CD4-positive, alpha-beta T cell treated with Interferon alpha-2 for 1 hour (primary cell): ENCODE measurements at regions not wholly inside any gene's neighbourhood (a gene's known extent, or its start where the extent isn't known, plus 50 kb on each side); places are given as distances from the start of the nearest gene placed in this dataset.
"Not testable (repeated sequence)": the region's sequence is repeated elsewhere in the genome, so short reads cannot be mapped to it uniquely, and the experiment has no call there.

Source experiments
- DNase-seq, 2 donors: peaks; one replicate each; pipeline ENCODE4 v3.0.0-alpha.2; 2020 to 2022

GRCh38 chr1:181260994-181261393 is 172.5 kb downstream of the IER5 start:
- no peak for DNase-seq

DNA sequence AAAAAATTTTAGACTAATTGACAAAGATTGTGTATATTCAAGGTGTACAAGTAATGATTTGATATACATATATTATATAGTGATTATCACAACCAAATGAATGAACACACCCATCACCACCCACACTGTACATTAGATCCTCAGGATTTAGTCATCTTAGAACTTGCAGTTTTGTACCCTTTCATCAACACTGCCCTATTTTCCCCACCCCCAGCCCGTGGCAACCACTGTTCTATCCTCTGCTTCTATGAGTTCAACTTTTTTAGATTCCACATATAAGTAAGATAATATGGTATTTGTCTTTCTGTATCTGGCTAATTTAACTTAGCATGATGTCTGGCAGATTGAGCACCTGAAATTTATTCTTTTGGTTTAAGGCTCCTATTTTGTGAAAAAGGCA is 173.6 kb downstream of the IER5 start:
- no peak for DNase-seq

- no peak for DNase-seq
Measured at GRCh38 chr1:181263444-181263843, 174.9 kb downstream of the IER5 start.

DNA sequence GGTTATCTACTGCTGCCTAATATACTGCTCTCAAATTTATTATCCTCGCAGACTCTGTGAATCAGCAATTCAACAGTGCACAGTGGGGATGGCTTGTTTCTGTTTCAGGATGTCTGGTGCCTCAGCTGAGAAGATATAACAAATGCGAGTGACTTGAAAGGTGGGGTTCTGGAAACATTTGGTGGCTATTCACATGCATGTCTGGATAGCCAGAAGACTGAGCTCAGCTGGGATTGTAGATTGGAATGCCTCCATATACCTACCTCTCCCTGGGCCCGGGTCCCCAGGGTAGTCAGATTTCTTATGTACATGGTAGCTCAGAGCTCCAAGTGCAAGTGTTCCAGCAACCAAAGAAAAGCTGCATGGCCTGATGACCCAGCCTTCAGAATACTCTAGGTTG is 176.3 kb downstream of the IER5 start:
- no peak for DNase-seq

DNA sequence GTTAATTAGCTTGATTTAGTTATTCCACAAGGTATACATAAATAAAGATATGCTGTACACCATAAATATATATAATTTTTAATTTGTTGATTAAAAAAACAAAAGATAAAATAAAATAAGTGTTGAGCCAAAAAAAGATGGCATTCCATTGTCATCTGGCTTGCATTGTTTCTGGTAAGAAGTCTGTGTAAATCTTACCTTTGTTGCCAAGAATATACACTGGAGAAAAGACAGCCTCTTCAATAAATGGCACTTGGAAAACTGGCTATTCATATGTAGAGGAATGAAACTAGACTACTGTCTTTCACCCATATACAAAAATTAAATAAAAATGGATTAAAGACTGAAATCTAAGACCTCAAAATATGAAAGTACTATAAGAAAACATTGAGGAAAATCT is 196.5 kb downstream of the IER5 start:
- DNase-seq: no peak

DNA sequence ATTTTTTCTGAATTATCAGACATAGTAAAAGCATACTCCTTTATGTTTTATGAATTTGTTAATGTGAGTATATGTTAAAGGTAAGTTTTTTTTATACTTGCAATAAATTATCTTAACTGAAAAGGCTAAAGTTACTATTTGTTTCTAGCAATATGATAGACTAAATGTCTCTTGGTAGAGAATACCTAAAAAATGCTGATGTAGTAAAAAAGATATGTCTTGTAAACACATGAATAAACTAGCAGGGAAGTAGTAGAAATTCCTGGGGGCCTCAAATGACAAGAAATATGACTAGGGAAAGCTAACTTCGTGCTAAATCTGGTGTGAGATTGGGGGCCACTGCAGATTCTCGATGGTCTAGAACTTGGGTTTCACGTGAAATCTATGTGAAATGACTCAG is 188.1 kb upstream of the CACNA1E start:
- DNase-seq: no peak

- no peak for DNase-seq
Measured at GRCh38 chr1:181296180-181296579, 187.1 kb upstream of the CACNA1E start.

DNA sequence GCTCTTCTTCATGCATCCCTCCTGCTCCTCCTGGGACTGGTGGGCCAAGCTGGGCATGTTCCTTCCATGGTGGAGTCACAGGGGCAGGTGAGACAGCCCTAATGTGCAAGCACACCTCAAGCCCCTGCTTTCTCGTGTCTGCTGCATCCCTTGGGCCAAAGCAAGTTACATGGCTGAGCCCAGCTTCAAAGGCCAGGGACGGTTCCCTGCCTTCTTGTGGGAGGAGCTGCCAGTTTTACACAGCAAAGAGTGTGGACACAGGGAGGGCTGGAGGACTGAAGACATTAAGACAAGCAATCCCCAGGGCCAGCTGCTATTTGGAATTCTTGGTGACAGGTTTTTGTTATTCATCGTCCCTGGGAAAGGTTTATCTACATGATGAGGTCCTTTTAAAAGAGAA is 175.2 kb upstream of the CACNA1E start:
- DNase-seq: no peak

- DNase-seq: no peak
Measured at GRCh38 chr1:181310560-181310959, 172.8 kb upstream of the CACNA1E start.

- DNase-seq: no peak
Measured at GRCh38 chr1:181312946-181313345, 170.4 kb upstream of the CACNA1E start.

- no peak for DNase-seq
Measured at GRCh38 chr1:181313466-181313865, 169.9 kb upstream of the CACNA1E start.

GRCh38 chr1:181314010-181314409 is 169.3 kb upstream of the CACNA1E start:
- DNase-seq: no peak

DNA sequence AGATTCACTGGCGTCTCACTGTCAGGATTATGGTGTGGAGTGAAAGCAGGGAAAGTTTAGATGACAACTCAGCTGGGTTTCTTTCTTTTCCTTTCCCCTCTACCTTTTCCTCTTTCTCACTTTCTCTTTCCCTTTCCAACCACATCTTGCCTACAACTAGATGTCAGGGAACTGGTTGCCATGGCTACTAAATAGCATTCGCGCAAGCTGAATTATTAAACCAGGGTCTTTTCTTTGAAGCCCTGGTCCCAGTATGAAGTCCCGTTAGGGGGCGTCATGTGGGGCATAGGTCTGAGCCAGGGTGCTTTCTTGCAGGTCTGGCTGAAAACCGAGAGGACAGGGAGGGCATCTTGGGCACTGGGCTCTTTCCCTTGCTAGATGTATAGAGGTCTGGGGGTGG is 168.4 kb upstream of the CACNA1E start:
- no peak for DNase-seq

DNA sequence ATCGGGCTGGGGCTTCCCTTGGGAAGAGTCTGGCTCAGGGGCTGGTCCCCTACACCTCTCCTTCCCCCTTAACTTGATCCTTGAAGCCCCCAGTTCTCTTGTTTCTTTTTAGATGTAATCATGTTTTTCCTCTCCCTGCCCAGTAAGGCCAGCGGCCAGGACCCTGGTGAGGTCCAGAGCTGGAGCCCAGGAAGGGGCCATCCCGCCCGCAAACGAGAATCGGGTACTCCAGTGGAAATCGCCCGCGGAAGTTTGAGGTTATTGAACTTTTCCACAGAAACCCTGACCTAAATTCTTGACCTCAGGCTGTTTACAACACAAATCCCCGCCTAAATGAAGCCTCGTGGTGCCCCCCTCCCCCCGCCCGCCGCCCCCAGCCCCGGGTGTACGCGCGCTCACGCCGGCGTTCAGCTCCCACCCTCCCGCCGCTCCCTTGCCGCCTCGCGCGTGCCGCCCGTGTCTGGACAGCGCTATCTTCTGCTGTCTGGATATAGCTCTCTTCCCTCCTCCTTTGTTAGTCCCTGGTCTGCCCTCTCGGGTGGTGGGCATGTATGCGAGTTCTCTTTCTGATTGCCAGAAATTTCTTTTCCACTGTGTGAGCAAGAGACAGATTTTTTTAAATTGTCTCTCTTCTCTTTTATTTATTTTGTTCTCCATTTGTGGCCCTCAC is 165.9 kb upstream of the CACNA1E start:
- DNase-seq: no peak

DNA sequence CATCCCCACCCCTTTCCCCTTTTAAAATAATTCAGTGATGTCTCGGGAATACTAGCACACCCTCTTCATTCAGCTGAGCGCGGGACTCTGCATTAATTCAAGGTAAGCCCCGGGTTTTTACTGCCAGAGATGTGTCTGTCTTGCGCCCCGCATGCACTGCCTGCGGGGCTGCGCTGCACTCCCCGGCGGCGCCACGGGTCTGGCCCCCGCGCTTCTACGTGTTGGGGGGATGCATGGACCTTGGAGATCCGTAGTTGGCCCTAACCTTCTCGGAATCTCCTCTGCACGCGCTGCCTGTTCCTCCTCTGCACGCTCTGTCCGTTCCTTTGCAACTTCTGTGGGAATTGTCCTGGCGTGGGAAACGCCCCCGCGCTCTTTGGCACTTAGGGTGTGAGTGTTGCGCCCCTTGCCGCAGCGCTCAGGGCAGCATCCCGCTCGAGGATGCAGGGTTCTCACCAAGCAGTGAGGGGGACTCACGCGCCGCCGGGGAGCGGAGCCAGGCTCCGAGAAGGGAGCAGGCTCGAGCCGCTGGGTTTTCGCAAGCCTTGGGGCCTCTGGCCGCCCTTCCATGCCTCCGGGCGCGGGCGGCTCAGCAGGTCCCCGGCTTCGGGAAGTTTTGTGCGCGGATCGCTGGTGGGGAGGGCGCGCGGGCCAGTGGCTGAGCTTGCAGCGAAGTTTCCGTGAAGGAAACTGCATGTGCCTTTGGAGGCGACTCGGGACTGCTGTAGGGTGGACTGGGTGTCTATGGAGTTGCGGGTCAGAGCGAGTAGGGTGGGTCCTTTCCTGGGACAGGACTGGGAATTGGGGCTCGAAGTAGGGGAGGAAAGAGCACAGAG is 165.1 kb upstream of the CACNA1E start:
- DNase-seq: no peak

GRCh38 chr1:181318858-181319235 is 164.5 kb upstream of the CACNA1E start:
- no peak for DNase-seq

GRCh38 chr1:181319907-181320306 is 163.4 kb upstream of the CACNA1E start:
- no peak for DNase-seq

DNA sequence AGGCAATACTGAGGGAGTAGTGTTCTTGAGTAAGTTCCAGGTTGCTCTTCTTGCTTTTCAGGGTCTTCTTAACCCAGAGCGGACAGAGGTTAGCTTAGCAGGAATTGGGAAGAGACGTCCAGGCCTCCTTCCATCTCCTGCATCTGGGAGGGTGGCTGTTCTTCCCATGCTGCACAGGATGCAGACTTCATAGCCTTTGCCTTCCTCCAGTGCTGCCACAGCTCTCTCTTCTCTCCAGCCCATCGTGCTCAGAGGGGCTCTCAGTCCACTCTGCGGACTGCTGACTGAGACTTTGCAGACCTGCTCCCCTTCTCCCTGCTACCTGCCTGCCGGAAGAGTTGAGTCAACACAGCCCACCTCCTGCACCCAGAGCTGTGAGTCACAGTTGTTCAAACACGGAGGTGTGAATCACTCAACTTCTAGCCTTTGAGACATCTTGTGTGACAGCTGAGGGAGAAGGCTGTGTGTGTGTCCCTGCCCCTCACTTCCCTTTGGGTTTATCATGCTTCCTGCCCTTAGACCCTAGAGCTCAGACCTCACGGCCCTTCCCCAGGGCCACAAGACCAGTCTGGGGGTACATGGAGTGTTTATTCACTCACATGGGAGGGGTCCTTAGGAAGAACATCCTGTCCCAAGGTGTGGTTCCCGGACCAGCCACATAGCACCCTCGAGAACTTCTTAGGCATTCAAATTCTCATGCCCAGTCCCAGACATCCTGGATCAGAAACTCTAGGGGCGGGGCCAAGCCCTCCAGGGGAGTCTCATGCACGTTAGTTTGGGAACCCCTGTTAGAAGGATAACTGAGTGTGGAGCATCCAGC is 158.3 kb upstream of the CACNA1E start:
- DNase-seq: no peak

DNA sequence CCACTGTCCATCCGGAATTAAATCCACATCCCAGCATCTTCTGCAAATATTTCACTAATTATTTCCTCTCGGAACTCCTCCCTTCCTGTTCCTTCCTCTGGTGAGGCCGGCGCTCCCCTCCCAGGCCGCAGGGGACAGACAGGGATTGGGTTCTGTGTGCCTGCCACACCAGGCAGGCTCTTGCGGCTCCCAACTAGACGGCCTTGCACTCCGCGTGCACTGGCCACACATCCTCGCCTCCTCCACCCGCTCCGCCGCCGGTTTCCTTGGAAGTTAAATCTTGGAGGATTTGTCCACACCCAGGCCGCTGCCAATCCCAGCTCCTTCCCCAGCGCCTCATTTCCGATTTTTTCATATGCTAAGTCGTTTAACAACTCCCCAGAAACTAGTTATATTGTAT is 157.6 kb upstream of the CACNA1E start:
- DNase-seq: not testable (repeated sequence)

- no peak for DNase-seq
Measured at GRCh38 chr1:181326348-181326747, 157.0 kb upstream of the CACNA1E start.

GRCh38 chr1:181327796-181328195 is 155.5 kb upstream of the CACNA1E start:
- no peak for DNase-seq

- DNase-seq: no peak
Measured at GRCh38 chr1:181334724-181335123, 148.6 kb upstream of the CACNA1E start.

DNA sequence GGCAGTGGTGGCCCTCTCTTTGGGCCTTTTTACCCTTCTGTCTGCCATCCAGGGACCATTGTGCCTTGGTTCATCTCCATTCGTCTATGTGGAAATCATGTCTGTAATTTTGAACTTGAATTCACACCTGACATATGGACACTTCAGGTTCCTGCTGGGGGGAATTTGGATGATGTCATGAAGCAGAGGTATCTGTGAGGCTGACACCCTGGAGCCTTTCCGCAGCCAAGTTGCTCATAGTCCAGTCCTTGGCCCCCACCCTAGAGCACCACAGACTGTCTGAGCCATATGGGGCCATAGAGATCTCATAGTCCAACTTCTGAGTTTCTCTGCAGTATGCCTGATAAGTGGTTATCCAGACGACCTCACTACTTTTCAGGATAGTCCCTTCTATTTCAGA is 147.7 kb upstream of the CACNA1E start:
- no peak for DNase-seq
